Right lobe of liver (tissue), 4 donors: ENCODE measurements at regions not wholly inside any gene's neighbourhood (a gene's known extent, or its start where the extent isn't known, plus 50 kb on each side); places are given as distances from the start of the nearest gene placed in this dataset.

Source experiments
- CTCF ChIP-seq, 4 donors: fragments of 200-600 bp in 3 of 4; fragments of 450-650 bp in 1 of 4; IDR thresholded peaks; one replicate each; pipeline versions ENCODE4 v1.5.1 to v1.8.0; 2016 to 2022; ENCODE audit warnings: antibody characterized with exemption in 4 of 4, mild to moderate bottlenecking in 2 of 4
- POLR2A ChIP-seq: fragments of 450-650 bp; IDR thresholded peaks from one replicate; pipeline ENCODE4 v1.6.1; 2017; ENCODE audit warnings: antibody characterized with exemption, mild to moderate bottlenecking
- donor health status: DM: no; HTN: no; CAD: no.
- donor health status: DM: no; HTN: no; CAD: no.
- donor health status: DM: no; HTN: yes; CAD: no.

GRCh38 chr6:87944541-87944954 is 103.1 kb upstream of the SPACA1 start:
- TF ChIP-seq CTCF (IDR thresholded peaks at IDR 0.05) = no peak
- TF ChIP-seq POLR2A = no peak
